Epithelial cell of esophagus (primary cell): ENCODE measurements at regions not wholly inside any gene's neighbourhood (a gene's known extent, or its start where the extent isn't known, plus 50 kb on each side); places are given as distances from the start of the nearest gene placed in this dataset.

ENCODE experiments used
- DNase-seq: peaks from one replicate; pipeline ENCODE4 v3.0.0; 2010; ENCODE audit warnings: low read depth
- H3K4me3 ChIP-seq: 2 replicates; pipeline ENCODE4 v1.5.1; 2011; ENCODE audit warnings: mild to moderate bottlenecking, low read length, control low read depth
- CTCF ChIP-seq: IDR thresholded peaks from 2 replicates; pipeline ENCODE4 v1.5.1; 2011; ENCODE audit warnings: low read depth, mild to moderate bottlenecking, low read length, control low read depth, inconsistent platforms; ENCODE audit not compliant: insufficient read depth; ENCODE audit errors: missing control alignments

GRCh38 chr3:176160997-176161396, 1036.3 kb downstream of the TBL1XR1 start:
- no peak for TF ChIP-seq CTCF
- H3K4me3 ChIP-seq = no peak overlapping the region
- DNase-seq = no peak

GRCh38 chr3:176159796-176160195, 1037.5 kb downstream of the TBL1XR1 start:
- DNase-seq = no peak
- TF ChIP-seq CTCF = no peak
- no peak overlapping the region for H3K4me3 ChIP-seq

DNA sequence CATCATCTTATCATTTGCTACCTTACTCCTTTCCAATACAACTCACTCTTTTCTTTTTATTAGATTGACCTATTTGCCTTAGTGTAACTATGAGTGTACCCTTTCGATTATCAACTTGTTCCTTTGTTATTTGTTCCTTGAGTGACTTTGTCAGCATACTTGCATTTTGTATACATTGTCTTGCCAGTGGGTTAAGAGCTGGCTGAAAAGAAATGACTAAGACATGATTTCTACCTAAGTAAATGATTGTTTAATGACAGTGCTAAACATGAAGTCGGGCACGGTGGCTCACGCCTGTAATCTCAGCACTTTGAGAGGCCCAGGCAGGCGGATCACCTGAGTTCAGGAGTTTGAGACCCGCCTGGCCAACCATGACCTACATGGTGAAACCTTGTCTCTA, 1042.3 kb downstream of the TBL1XR1 start:
- no peak for TF ChIP-seq CTCF
- H3K4me3 ChIP-seq = no peak overlapping the region

GRCh38 chr3:176149567-176149966, 1047.7 kb downstream of the TBL1XR1 start:
- DNase-seq = no peak
- no peak overlapping the region for H3K4me3 ChIP-seq
- TF ChIP-seq CTCF = no peak

More for the DNA sequence above, 1042.3 kb downstream of the TBL1XR1 start:
- no peak for DNase-seq

DNA sequence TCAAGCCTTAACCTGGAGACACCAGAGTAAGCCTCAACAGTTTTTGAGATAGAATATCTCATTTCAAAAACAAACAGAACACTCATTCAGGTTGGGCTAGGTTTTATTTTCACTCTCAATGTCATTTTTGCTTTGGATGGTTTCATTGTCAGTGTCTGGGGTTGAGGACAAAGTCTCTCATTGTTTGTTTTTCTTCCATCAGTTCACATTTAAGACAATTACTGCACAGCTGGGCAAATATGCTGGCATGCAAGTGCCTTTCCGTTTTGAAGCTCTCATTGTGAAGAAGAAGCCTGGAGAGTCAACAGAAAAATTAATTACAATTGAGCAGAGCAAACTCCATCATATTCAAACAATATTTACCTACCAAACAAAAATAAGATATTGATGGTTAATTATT, 1050.0 kb downstream of the TBL1XR1 start:
- TF ChIP-seq CTCF = no peak
- no peak for DNase-seq

GRCh38 chr3:176141837-176142236, 1055.4 kb downstream of the TBL1XR1 start:
- TF ChIP-seq CTCF = no peak
- no peak for DNase-seq
- H3K4me3 ChIP-seq = no peak overlapping the region

More for the DNA sequence above, 1050.0 kb downstream of the TBL1XR1 start:
- no peak overlapping the region for H3K4me3 ChIP-seq

DNA sequence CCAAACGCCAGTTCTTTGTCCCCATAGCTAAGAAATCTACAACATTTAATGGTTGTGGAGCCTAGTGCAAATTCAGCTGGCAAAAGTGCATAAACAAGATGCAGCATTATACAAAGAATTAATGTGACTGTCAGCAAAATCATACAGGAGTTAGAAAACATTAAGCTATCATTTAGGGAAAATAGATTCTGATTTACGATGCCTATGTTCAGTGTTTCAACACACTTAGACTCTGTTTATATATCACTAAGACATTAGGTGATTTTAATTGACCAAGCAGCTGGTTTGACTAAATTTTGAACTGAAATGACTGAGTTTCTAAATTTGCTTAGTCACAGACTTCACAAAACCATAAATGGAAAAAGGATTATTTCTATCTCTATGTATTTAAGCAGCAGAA, 1076.8 kb downstream of the TBL1XR1 start:
- TF ChIP-seq CTCF = no peak
- DNase-seq = no peak
- no peak overlapping the region for H3K4me3 ChIP-seq
